HG02943 (cell line): ENCODE measurements at regions not wholly inside any gene's neighbourhood (a gene's known extent, or its start where the extent isn't known, plus 50 kb on each side); places are given as distances from the start of the nearest gene placed in this dataset.
"Not testable (repeated sequence)": the region's sequence is repeated elsewhere in the genome, so short reads cannot be mapped to it uniquely, and the experiment has no call there.

ENCODE experiments used
- ATAC-seq: cut with Tn5 transposase; IDR thresholded peaks from one replicate; pipeline ENCODE4 v1.9.1; 2021; ENCODE audit warnings: mild to moderate bottlenecking, low read depth, moderate library complexity; ENCODE audit not compliant: unreplicated experiment

DNA sequence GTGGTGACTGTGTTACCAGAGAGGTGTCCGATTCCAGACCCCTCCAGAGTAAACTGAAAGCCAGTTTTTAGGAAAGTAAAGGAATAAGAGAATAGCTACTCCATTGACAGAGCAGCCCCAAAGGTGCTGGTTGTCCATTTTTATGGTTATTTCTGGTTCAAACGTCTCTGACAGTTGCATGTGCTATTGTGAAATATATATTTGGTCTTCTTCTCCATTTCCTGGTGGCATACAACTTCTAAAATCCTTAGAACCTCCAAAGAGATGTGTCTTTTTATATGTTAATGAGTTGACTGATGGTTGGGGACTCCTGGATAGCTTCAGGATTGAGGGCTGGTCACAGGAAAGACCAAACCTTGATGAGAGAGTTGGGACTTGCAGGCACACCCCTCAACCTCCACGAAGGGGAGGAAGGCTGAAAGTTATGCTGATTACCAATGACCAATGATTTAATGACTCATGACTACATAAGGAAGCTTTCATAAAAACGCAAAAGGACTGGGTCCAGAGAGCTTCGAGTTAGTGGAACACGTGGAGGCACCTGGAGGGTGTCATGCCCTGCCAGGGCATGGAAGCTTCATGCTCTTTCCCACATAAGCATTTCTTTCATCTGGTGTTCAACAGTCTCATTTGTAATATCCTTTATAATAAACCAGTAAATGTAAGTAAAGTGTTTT, 100.7 kb downstream of the SLC16A1 start:
- ATAC-seq = no peak

DNA sequence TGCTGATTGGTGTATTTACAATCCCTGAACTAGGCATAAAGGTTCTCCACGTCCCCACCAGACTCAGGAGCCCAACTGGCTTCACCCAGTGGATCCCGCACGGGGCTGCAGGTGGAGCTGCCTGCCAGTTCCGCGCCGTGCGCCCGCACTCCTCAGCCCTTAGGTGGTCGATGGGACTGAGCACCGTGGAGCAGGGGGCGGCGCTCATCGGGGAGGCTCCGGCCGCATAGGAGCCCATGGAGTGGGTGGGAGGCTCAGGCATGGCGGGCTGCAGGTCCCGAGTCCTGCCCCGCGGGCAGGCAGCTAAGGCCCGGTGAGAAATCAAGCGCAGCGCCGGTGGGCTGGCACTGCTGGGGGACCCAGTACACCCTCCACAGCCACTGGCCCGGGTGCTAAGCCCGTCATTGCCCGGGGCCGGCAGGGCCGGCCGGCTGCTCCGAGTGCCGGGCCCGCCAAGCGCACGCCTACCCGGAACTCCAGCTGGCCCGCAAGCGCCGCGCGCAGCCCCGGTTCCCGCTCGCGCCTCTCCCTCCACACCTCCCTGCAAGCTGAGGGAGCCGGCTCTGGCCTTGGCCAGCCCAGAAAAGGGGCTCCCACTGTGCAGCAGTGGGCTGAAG, 101.5 kb downstream of the SLC16A1 start:
- ATAC-seq = not testable (repeated sequence)

DNA sequence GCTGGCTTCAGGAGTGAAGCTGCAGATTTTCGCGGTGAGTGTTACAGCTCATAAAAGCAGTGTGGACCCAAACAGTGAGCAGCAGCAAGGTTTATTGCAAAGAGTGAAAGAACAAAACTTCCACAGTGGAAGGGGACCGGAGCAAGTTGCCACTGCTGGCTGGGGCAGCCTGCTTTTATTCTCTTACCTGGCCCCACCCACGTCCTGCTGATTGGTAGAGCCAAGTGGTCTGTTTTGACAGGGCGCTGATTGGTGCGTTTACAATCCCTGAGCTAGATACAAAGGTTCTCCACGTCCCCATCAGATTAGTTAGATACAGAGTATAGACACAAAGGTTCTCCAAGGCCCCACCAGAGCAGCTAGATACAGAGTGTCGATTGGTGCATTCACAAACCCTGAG, 102.1 kb downstream of the SLC16A1 start:
- not testable (repeated sequence) for ATAC-seq

DNA sequence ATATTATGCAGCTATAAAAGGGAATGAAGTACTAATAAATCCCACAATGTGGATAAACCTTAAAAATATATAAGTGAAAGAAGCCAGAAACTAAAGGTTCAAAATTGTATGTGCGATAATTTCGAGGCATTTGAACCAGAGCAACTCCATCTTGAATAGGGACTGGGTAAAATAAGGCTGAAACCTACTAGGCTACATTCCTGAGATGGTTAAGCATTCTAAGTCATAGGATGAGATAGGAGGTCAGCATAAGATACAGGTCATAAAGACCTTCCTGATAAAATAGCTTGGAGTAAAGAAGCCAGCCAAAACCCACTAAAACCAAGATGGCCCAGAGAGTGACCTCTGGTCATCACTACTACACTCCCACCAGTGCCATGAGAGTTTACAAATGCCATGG, 103.1 kb downstream of the SLC16A1 start:
- no peak for ATAC-seq

DNA sequence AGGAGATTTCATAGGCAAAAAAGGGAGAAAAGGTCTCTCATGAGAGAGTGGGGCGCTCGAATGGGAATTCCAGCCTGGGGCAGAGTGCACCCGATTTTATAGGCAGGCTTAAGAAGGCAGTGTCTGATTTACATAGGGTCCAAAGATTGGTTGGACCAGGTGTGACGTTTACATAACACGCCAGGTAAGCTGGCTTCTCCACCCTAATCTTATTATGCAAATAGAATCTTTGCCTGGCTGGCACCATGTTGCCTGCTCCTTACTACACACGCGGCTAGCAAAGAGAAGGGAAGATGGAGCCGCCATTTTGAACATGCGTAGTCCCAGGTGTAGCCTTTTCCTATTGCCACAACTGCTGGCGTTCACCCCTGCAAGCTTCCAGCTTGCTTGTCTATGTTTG, 103.7 kb downstream of the SLC16A1 start:
- no peak for ATAC-seq

DNA sequence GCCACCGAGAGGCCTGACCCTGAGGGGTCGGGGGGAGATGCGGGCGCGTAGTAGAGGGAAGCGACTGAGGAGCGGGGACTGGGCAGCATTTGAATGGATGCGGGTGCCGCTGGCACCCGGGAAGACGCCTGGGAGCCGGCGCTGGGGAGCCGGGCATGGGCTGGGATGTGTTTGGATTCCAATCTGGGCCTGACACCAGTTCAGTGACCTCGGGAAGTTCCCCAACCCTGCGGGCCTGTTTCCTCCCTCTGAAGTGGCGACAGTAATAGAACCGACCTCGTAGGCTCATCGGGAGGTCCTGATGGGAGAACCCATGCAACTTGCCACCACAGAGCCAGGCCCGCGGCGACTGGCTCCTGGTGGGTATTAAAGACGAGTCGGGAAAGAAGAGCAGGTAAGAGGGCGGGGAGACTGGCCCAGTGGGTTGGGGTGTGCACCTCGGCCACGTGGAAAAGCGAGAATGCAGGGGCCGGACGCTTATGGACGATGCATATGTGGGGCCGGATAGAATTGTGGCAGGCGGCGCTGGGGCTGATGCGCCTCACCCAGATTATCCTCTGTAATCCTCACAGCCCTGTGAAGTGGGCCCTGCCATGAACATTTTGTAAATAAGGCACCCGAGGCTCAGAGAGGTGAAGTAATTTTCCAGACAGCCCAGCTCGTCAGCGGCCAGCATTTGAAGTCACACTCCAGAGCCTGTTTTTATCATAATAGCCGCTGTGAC, 105.8 kb downstream of the SLC16A1 start:
- ATAC-seq = no peak

DNA sequence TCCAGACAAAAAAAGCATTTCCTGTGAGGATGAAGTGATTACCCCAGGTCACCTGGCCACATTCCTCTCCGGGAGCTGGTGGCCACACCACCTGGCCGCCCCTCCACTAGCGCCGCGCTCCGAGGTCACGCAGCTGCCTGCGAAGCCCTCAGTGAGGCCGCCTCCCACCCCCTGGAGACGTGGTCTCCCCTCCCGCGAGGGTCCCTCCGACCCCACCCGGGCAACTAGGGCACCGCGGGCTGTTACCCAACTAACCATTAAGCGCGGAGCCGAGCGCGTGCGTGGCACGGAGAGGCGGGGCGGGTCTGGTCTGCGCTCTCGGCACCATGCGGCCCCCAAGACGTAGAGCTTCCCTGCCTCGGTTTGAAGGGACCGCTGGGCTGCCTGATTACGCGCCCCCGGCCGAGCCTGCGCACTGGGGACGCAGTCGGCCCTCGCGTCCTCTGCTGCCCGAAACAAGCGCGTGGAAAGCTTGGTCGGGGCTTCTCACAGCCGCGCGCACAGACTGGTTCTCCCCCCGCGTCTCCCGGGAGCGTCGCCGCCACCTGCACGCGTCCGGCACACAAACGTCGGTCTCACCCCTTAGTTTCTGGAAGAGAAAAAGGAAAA, 106.5 kb downstream of the SLC16A1 start:
- no peak for ATAC-seq

DNA sequence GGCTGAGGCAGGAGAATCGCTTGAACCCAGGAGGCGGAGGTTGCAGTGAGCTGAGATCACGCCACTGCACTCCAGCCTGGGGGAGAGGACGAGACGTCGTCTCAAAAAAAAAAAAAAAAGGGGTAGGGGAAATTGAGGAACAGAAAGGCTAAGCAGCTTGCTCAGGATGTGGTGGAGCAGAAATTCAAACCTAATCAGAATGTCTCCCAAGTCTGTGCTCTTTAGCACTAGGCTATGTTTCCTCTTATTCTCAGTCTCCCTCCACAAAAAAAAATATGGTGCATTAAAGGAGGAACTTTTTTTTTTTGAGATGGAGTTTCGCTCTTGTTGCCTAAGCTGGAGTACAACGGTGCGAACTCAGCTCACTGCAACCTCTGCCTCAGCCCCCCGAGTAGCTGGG, 114.2 kb downstream of the SLC16A1 start:
- no peak for ATAC-seq

DNA sequence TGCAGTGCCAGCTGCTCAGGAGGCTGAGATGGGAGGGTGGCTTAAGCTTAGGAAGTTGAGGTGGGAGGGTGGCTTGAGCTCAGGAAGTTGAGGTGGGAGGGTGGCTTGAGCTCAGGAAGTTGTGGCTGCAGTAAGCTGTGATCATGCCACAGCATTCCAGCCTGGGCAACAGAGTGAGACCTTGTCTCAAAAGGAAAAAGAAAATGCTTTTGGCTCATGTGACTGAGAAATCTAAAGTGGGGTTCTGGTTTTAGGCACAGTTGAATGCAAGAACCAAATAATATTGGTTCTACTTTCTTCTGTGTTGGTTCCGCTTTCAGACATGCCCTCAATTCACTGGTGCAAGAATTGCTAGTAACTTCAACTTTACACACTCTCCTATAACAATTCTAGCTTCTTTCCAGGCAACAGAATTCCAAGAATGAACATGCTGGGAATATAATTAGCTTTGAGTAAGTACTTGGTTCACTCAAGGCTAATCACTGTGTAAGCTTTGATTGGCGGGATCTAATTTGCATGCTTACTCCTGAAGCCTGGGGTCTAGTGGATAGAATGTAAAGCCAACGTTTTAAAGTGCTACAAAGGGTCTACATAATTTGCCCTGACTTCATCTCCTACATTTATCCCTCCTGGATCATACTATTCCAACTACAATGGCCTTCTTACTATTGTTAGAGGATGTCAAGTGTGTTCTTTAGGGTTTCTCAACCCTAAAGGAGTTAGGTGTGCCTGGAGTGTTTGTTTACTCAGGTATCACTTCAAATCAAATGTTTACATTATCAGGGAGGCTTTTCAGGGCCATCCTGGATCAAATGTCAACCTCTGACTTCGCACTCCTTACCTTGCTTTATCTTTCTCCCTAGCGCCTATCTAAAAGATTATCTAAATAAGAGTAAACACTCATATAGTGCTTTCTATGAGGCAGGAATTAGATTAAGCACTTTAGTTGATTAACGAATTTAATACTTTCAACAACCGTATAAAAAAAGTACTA, 115.1 kb downstream of the SLC16A1 start:
- peak; percentile 59 for ATAC-seq

DNA sequence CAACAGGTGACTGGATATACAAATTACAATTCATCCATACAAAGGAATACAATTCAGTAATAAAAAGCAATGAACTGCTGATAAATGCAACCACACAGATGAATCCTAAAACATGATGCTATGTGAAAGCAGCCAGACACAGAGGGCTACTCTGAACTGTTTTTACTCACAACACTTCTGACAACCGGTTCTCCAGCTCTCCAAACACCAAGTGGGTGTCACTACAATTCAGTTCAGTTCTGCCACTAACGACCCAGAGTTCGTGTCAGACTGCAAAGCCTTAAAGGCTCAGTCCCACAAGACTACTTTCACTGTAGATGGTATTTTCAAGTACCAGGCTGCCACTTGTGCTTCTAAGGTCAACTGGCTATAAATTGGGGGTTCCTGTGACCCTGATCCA, 119.4 kb downstream of the SLC16A1 start:
- no peak for ATAC-seq

DNA sequence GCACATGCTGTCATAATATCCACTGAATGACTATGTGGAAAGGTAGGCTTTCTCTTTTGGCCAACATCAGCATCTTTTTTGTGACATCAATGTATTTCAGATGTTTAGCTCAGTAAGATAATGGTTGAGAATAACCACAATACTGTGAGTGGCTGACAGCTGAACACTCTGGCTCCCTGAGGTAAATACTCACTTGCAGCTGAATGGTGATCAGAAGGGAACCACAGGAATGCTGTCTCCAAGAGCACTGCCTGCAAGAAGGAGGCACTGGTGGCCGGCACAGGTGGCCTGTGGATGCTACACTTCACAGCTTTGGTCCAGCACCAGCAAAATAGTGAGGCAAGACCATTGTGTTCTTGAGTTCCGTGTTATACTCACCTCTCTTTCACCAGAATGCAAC, 118.7 kb upstream of the PPM1J start:
- ATAC-seq = no peak

DNA sequence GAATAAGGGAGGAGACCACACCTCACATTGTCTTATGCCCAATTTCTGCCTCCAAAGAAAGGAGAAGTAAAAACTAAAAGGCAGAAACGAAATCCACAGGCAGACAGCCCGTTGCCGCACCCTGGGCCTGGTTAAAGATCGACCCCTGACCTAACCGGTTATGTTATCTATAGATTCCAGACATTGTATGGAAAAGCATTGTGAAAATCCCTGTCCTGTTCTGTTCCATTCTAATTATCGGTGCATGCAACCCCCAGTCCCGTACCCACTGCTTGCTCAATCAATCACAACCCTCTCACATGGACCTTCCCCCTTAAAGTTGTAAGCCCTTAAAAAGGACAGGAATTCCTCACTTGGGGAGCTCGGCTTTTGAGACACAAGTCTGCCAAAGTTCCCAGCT, 117.1 kb upstream of the PPM1J start:
- not testable (repeated sequence) for ATAC-seq

DNA sequence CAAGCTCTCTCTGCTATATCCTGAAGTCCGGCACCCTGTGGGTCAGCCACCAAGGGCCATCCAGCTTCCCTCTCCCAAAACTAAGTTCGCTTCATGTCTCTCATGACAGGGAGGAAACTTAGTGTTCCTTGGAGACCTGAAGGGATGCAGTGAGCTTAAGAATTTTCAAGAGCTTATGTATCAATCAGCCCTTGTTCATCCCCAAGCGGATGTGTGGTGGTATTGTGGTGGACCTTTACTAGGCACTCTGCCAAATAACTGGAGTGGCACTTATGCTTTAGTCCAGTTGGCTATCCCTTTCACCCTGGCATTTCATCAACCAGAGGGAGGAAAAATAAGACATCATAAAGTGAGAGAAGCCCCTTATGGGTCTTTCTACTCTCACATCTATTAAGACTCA, 114.6 kb upstream of the PPM1J start:
- ATAC-seq = not testable (repeated sequence)

DNA sequence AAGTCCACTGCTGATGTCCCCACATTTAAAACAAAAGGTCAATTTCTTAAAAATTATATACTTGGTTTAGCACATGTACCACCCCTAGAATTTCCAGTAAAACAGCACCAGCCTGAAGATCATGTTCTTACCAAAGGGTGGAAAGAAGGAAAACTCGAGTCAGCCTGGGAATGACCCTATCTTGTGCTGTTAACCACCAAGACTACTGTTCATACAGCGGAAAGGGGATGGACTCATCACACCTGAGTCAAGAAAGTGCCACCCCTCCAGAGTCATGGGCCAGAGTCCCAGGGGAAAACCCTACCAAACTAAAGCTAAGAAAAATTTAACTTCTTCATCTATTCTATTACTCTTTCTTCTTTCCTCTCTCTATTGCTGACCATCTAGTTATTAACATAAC, 113.6 kb upstream of the PPM1J start:
- ATAC-seq = no peak

DNA sequence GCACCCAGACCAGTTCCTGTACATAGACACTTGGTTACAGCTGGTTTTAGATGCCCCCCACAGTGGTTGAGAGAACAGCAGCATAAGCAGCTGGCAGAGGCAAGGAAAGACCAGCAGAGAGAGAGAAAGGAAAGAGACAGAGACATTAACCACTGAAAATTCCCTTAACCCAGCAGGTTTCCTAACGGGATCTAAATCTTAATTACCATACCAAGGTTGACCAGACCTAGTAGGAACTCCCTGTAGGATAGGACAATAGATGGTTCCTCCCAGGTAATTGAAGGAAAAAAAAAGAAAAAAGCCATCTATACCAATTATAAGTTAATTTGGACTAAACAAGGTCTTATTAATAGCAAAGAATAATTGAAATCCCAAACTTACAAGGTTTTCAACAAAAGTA, 112.3 kb upstream of the PPM1J start:
- ATAC-seq = not testable (repeated sequence)

DNA sequence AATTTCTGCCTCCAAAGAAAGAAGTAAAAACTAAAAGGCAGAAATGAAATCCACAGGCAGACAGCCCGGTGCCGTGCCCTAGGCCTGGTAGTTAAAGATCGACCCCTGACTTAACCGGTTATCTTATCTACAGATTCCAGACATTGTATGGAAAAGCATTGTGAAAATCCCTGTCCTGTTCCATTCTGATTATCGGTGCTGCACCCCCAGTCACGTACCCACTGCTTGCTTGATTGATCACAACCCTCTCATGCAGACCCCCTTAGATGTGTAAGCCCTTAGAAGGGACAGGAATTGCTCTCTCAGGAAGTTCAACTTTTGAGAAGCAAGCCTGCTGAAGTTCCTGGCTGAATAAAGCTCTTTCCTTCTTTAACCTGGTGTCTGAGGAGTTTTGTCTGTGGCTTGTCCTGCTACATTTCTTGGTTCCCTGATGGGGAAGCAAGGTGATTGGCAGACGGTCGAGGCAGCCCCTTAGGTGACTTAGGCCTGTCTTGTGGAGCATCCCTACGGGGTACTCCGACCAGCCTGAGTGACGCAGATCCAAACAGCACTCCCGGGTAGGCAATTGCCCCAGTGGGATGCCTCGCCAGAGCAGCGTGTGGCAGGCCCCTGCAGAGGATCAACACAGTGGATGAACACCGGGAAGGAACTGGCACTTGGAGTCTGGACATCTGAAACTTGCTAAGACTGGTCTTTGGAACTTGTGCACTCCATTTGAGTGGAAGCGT, 111.2 kb upstream of the PPM1J start:
- no peak for ATAC-seq

DNA sequence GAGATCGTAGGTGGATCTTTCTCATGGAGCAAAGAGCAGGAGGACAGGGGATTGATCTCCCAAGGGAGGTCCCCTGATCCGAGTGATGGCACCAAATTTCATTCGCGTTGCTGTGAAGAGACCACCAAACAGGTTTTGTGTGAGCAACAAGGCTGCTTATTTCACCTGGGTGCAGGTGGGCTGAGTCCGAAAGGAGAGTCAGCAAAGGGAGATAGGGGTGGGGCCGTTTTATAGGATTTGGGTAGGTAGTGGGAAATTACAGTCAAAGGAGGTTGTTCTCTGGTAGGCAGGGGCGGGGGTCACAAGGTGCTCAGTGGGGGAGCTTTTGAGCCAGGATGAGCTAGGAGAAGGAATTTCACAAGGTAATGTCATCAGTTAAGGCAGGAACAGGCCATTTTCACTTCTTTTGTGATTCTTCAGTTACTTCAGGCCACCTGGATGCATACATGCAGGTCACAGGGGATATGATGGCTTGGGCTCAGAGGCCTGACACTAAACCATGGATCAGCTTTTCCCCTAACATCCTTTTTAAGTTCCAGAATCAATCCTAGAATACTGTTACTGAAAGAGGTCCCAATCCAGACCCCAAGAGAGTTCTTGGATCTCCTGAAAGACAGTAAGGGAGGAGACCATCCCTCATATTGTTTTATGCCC, 110.6 kb upstream of the PPM1J start:
- ATAC-seq = not testable (repeated sequence)

DNA sequence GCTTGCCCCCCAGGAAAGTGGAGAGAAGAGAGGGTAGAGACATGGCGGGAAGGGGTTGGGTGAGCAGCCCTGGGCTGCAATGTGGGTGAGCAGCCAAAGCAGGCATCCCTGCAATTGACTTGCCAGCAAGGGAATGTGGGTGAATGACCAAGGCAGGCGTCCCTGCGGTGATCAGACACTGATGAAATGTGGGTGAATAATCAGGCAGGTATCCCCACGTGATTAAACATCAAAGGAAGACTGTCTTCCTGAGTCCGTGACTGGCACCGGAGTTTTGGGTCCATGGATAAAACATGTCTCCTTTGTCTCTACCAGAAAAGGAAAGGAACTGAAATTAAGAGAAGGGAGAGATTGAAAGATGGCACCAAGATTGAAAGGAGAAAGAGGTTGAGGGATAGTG, 109.9 kb upstream of the PPM1J start:
- not testable (repeated sequence) for ATAC-seq
